Type B pancreatic cell (in vitro differentiated cells): ENCODE measurements at regions not wholly inside any gene's neighbourhood (a gene's known extent, or its start where the extent isn't known, plus 50 kb on each side); places are given as distances from the start of the nearest gene placed in this dataset.

Experiments
- DNase-seq: peaks from one replicate; pipeline ENCODE4 v3.0.0; 2021; ENCODE audit warnings: mixed read lengths; ENCODE audit not compliant: unreplicated experiment; ENCODE audit errors: extremely low spot score
- H3K27ac Mint-ChIP-seq: 2 replicates; pipeline ENCODE4 v1.8.0; 2021; ENCODE audit warnings: mild to moderate bottlenecking, mixed read lengths
- H3K27me3 Mint-ChIP-seq: 2 replicates; pipeline ENCODE4 v1.8.0; 2021; ENCODE audit warnings: mixed read lengths
- H3K36me3 Mint-ChIP-seq: 2 replicates; pipeline ENCODE4 v1.8.0; 2021; ENCODE audit warnings: mixed read lengths
- H3K4me1 Mint-ChIP-seq: one replicate; pipeline ENCODE4 v1.8.0; 2021; ENCODE audit warnings: mixed read lengths; ENCODE audit not compliant: unreplicated experiment
- H3K4me3 Mint-ChIP-seq: 2 replicates; pipeline ENCODE4 v1.8.0; 2021; ENCODE audit warnings: mild to moderate bottlenecking, mixed read lengths
- H3K9me3 Mint-ChIP-seq: 2 replicates; pipeline ENCODE4 v1.8.0; 2021; ENCODE audit warnings: mixed read lengths
- TF ChIP-seq, protein P1 (sequence below): fragments of 200-600 bp; sonication (generic); conservative IDR thresholded peaks from 2 replicates; pipeline ENCODE4 v1.5.0; 2021; ENCODE audit warnings: antibody characterized with exemption, mild to moderate bottlenecking

DNA sequence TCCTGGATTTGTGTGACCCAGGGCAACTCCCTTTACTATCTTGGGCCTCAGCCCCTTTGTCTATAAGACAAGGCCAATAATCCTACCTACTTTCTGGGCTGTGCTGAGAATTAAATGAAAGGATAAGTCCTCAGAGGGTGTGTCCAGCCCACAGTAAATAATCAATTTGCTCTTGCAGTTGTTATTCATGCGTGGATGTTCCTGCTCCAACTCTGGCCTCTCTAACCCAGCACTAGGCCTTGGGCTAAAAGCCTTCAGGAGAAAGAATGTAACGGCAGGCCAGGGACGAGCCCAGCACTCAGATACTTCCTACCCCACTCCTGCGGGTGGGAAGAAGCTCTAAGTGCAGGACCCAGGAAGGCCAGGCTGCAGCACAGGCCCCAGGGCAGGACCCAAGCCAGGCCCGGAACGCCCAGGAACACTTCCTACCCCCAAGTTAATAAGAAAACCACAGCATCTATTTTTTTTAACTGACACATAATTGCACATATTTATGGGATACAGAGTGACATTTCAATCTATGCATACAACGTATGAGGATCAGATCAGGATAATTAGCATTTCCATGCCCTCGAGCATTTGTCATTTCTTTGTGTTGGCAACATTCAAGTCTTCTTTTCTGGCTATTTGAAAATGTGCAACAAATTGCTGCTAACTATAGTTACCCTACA, 179.6 kb upstream of the RBPJ start:
- H3K4me3 Mint-ChIP-seq: peak overlapping the region; percentile 7
- H3K4me1 Mint-ChIP-seq: peaks cover 36% of the 10 kb centered on the region
- TF ChIP-seq, protein P1, sequence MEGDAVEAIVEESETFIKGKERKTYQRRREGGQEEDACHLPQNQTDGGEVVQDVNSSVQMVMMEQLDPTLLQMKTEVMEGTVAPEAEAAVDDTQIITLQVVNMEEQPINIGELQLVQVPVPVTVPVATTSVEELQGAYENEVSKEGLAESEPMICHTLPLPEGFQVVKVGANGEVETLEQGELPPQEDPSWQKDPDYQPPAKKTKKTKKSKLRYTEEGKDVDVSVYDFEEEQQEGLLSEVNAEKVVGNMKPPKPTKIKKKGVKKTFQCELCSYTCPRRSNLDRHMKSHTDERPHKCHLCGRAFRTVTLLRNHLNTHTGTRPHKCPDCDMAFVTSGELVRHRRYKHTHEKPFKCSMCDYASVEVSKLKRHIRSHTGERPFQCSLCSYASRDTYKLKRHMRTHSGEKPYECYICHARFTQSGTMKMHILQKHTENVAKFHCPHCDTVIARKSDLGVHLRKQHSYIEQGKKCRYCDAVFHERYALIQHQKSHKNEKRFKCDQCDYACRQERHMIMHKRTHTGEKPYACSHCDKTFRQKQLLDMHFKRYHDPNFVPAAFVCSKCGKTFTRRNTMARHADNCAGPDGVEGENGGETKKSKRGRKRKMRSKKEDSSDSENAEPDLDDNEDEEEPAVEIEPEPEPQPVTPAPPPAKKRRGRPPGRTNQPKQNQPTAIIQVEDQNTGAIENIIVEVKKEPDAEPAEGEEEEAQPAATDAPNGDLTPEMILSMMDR: no peak
- peaks cover 6% of the 10 kb centered on the region for H3K9me3 Mint-ChIP-seq
- no peak for DNase-seq
- no peaks in the 10 kb centered on the region for H3K27me3 Mint-ChIP-seq
- no peaks in the 10 kb centered on the region for H3K36me3 Mint-ChIP-seq
- peak overlapping the region; percentile 57 for H3K27ac Mint-ChIP-seq

DNA sequence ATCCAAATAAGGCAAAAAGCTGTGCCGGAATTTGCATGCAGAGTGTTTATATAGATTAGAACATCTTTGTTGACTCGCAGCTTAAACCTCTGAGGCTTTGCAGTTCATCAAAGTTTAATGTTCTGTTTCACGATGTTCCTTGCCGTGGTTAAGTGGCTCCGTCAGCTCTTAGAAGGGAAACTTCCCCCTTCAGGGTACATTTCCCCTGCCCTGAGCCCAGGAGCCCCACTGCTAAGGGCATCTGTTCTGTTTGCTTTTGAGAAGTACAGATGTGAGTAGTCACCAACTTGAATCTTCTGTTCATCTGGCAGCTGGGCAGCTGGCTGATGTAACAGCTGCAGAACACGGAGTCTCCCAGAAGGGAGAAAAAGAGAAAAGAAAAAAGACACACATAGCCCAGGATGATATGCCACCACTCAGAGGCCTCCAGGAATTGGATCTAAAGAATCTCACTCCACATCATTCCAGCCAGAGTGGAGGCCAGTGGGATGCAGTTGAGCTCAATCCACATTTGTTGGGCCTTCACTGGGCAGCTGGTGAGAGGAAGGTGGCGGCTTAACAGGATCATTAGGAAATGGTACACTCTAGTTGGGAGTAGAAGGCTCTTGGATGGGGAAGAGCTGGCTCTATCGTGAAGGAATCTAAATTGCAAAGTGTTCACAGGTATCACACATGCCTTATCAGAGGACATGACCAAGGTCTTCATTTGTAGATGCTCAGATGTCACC, 178.7 kb upstream of the RBPJ start:
- peak overlapping the region; percentile 7 for H3K4me3 Mint-ChIP-seq
- no peak for DNase-seq
- peaks cover 31% of the 10 kb centered on the region for H3K4me1 Mint-ChIP-seq
- peak overlapping the region; percentile 57 for H3K27ac Mint-ChIP-seq
- TF ChIP-seq, protein P1: no peak
- H3K36me3 Mint-ChIP-seq: no peaks in the 10 kb centered on the region
- H3K9me3 Mint-ChIP-seq: peaks cover 6% of the 10 kb centered on the region
- no peaks in the 10 kb centered on the region for H3K27me3 Mint-ChIP-seq

DNA sequence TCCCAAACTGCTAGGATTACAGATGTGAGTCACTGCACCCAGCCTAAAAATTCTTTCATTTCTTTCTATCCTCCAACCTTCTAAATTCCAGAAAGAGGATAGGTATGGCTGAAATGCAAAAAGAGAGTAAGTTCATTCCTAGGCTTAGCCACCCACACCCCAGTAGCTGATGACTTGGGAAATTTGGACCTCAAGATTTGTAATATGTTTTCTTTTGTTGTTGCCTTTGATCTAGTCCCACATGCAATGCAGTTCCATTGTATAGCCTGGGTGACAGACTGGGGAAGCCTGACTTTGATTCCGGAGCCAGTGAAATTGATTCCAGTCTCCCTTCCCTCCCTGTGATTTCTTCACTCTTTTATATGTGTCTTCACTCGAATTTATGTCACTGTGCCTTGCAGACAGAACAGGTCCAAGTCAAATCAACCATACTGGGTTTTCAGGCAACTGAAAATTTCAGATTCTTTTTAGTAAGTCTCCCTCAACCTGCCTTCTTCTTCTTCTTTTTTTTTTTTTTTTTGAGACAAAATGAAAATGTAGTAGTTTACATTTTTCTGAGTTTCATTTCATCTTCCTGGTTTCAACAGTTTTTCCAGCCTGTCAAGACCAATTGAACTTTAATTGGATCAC, 176.2 kb upstream of the RBPJ start:
- DNase-seq: no peak
- Mint-ChIP-seq H3K4me3 (peak overlapping the region; percentile 46), H3K36me3 (no peaks in the 10 kb centered on the region), H3K27me3 (peaks cover 5% of the 10 kb centered on the region), H3K9me3 (peaks cover 12% of the 10 kb centered on the region), H3K27ac (peak overlapping the region; percentile 81), H3K4me1 (peaks cover 31% of the 10 kb centered on the region)
- TF ChIP-seq, protein P1: no peak

DNA sequence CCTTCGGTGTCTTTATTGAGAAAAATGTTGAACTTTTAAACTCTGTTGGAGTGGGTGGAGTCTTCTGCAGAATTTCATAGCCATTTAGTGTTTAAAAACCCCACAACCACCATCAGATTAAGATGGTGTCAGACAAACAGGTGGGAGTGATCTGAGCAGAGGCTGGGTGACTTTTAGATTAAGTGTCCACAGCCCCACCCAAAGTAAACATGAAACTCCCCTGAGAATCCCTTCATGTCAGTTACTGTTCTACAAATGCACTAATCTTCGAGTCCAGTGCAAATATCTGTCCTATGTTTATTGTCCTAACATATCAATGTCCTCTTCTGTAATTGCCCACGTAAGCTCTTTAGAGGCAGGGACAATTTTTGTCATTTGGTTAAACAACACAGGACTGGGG, 175.6 kb upstream of the RBPJ start:
- H3K9me3 Mint-ChIP-seq: peaks cover 12% of the 10 kb centered on the region
- peak overlapping the region; percentile 81 for H3K27ac Mint-ChIP-seq
- H3K27me3 Mint-ChIP-seq: peaks cover 8% of the 10 kb centered on the region
- H3K4me1 Mint-ChIP-seq: peaks cover 31% of the 10 kb centered on the region
- TF ChIP-seq, protein P1: no peak
- H3K4me3 Mint-ChIP-seq: peak overlapping the region; percentile 46
- DNase-seq: no peak
- H3K36me3 Mint-ChIP-seq: no peaks in the 10 kb centered on the region

DNA sequence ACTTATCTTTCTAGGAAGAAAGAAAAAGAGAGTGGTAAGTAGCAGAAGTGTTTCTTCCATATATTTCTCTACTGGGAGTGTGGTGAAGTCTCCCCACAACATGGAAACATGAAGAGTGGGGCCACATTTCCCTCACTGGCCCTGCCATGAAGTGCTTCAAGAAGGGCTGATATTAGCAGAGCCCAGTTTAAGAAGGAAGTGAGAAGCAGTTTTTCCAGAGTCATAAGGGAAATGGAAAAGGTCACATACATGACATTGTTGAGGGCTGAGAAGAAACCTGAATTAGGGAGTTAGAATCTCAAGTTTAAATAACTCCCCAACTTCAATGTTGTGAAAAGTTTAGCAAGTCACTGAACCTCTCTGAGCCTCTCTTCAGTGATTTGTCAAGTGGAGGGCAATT, 171.9 kb upstream of the RBPJ start:
- TF ChIP-seq, protein P1: no peak
- peaks cover 13% of the 10 kb centered on the region for H3K27me3 Mint-ChIP-seq
- no peaks in the 10 kb centered on the region for H3K36me3 Mint-ChIP-seq
- peaks cover 13% of the 10 kb centered on the region for H3K4me1 Mint-ChIP-seq
- H3K9me3 Mint-ChIP-seq: peaks cover 6% of the 10 kb centered on the region
- H3K4me3 Mint-ChIP-seq: no peak overlapping the region
- no peak overlapping the region for H3K27ac Mint-ChIP-seq
- no peak for DNase-seq
